ENCODE measurements at regions not wholly inside any gene's neighbourhood (a gene's known extent, or its start where the extent isn't known, plus 50 kb on each side); places are given as distances from the start of the nearest gene placed in this dataset.

DNA sequence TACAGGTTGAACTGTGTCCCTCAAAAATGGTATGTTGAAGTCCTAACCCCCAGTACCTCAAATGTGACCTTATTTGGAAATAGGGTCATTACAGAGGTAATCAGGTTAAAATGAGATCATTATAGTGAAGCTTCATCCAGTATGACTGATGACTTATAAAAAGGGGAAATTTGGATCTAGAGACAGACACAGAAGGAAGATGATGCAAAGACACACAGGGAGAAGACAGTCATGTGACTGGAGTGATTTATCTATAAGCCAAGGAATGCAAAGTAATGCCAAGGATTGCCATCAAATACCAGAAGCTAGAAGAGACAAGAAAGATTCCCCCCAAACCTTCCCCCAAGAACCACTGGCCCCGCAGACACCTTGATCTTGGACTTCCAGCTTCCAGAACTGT lies 155.2 kb downstream of the RBMX2 start:
- Histone ChIP-seq H3K14ac (ENCODE audit: insufficient read length) (no peak overlapping the region), H3K27me3 (replicated peaks in 1 of 4; ENCODE audit: control insufficient read depth in 3 of 4, extremely low read depth in 1 of 4, insufficient read depth in 3 of 4, low read length in 3 of 4) (no peaks in the 10 kb centered on the region), H2BK120ac (replicated peaks; ENCODE audit: low read depth, low read length) (no peak overlapping the region), H3K4ac (replicated peaks; ENCODE audit: insufficient read length, low read depth, low read length) (no peak overlapping the region), H2AK5ac (ENCODE audit: low read depth, low read length) (no peak overlapping the region), H3K18ac (ENCODE audit: extremely low read depth, low read length) (no peak overlapping the region), H3K4me2 (ENCODE audit: insufficient read depth in 1 of 2, low read depth in 2 of 2, low read length in 2 of 2) (no peak overlapping the region), H3K4me1 (replicated peaks in 1 of 4; ENCODE audit: control insufficient read depth in 3 of 4, insufficient read depth in 4 of 4, low read length in 3 of 4) (no peaks in the 10 kb centered on the region), H3K27ac (ENCODE audit: low read depth, low read length) (no peak overlapping the region), H2BK5ac (ENCODE audit: low read depth, low read length) (no peak overlapping the region), H2BK20ac (ENCODE audit: low read length) (no peak overlapping the region), H2BK15ac (ENCODE audit: low read length) (no peak overlapping the region), H4K91ac (replicated peaks; ENCODE audit: insufficient read length, low read length) (no peak overlapping the region), H4K8ac (ENCODE audit: extremely low read depth, insufficient read depth, low read length) (no peak overlapping the region), H3K23me2 (ENCODE audit: low read depth, low read length) (no peaks in the 10 kb centered on the region), H2AFZ (ENCODE audit: low read length) (no peak overlapping the region), H4K5ac (ENCODE audit: insufficient read length, low read depth, low read length) (no peak overlapping the region), H3K9me3 (ENCODE audit: insufficient read depth in 2 of 2, low read depth in 1 of 2, low read length in 1 of 2) (no peaks in the 10 kb centered on the region), H3K56ac (replicated peaks; ENCODE audit: insufficient read length, low read depth, low read length) (no peak overlapping the region), H3K36me3 (ENCODE audit: control insufficient read depth in 2 of 4, insufficient read depth in 4 of 4, low read length in 3 of 4) (no peaks in the 10 kb centered on the region), H2BK12ac (ENCODE audit: low read depth, low read length) (no peak overlapping the region), H3K9ac (replicated peaks in 1 of 4; ENCODE audit: extremely low read depth in 1 of 4, low read depth in 3 of 4, low read length in 3 of 4) (no peak overlapping the region), H3K79me2 (ENCODE audit: control insufficient read depth in 1 of 2, insufficient read depth in 2 of 2, low read length in 2 of 2) (no peaks in the 10 kb centered on the region), H3K23ac (ENCODE audit: insufficient read length) (no peak overlapping the region), H4K20me1 (replicated peaks in 1 of 2; ENCODE audit: control insufficient read depth in 1 of 2, insufficient read depth in 2 of 2, low read length in 2 of 2) (no peaks in the 10 kb centered on the region), H3K4me3 (ENCODE audit: extremely low read depth in 1 of 4, insufficient read depth in 2 of 4, low read depth in 3 of 4, low read length in 4 of 4) (no peak overlapping the region), H3K79me1 (ENCODE audit: low read depth, low read length) (no peaks in the 10 kb centered on the region)
- DNase-seq (ENCODE audit: low read depth in 1 of 2, low spot score in 2 of 2): no peak
- ChIA-PET POLR2A (ENCODE audit: partially characterized antibody) (no interaction called here), CTCF (ENCODE audit: partially characterized antibody) (interaction anchor here (1.0 to 1.4 kb wide), 2 partner anchors 9 to 19 kb away, joined by 3 read pairs; no protein-coding TSS in a partner anchor)
- FAIRE-seq: no peak
- WGBS, 2 experiments (ENCODE audit: extremely low coverage in 1 of 2, insufficient coverage in 1 of 2, insufficient read length in 1 of 2, insufficient replicate concordance in 2 of 2, low coverage in 1 of 2, low lambda C conversion rate in 2 of 2, missing lambda C conversion rate in 1 of 2): 78% methylated on average over 1 of the region's 1 CpG; no CpG with 5 or more reads in 1 of the 2 experiments
- TF ChIP-seq RBBP5 (IDR thresholded peaks at IDR 0.05; ENCODE audit: borderline replicate concordance, low read depth, low read length): no peak
